Adrenal gland (tissue), 5 donors: ENCODE measurements at regions not wholly inside any gene's neighbourhood (a gene's known extent, or its start where the extent isn't known, plus 50 kb on each side); places are given as distances from the start of the nearest gene placed in this dataset.

Experiments
- POLR2A ChIP-seq, 2 donors: fragments of 450-650 bp; IDR thresholded peaks; one replicate each; pipeline ENCODE4 v1.6.1; 2017; ENCODE audit warnings: antibody characterized with exemption in 2 of 2, mild to moderate bottlenecking in 2 of 2, moderate library complexity in 1 of 2
- TF ChIP-seq, protein P1 (sequence below), 6 experiments: fragments of 450-650 bp in 4 of 6; fragments of 200-600 bp in 2 of 6; sonication (generic) in 1 of 6; IDR thresholded peaks; 1 replicate in 5 of 6; 2 replicates in 1 of 6; pipeline versions ENCODE4 v1.5.1 to v1.8.0; 2016 to 2021; ENCODE audit warnings: antibody characterized with exemption in 6 of 6, mild to moderate bottlenecking in 2 of 6, moderate library complexity in 1 of 6
- donor health status: DM: no; HTN: no; CAD: no.

DNA sequence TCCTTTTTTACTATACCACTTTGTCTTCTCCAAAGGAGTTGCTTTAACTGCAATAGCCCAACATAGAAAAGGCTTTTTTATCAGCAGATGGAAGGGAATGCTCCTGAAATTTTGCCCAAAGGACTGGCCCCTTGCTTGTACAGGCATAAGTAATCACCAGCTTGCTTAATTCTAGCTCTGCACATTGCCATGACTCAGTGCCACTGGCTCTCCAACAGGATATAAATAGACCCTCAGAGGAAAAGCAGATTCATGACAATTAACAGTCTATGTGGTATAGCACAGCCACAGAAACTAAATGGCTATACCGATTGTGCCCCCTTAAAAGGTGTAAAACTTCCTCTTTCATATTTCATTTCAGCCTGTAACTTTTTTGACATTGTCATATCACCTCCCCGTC, 227.0 kb downstream of the ZNF608 start:
- TF ChIP-seq, protein P1, sequence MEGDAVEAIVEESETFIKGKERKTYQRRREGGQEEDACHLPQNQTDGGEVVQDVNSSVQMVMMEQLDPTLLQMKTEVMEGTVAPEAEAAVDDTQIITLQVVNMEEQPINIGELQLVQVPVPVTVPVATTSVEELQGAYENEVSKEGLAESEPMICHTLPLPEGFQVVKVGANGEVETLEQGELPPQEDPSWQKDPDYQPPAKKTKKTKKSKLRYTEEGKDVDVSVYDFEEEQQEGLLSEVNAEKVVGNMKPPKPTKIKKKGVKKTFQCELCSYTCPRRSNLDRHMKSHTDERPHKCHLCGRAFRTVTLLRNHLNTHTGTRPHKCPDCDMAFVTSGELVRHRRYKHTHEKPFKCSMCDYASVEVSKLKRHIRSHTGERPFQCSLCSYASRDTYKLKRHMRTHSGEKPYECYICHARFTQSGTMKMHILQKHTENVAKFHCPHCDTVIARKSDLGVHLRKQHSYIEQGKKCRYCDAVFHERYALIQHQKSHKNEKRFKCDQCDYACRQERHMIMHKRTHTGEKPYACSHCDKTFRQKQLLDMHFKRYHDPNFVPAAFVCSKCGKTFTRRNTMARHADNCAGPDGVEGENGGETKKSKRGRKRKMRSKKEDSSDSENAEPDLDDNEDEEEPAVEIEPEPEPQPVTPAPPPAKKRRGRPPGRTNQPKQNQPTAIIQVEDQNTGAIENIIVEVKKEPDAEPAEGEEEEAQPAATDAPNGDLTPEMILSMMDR (IDR thresholded peaks at IDR 0.05), result no peak
- TF ChIP-seq POLR2A (IDR thresholded peaks at IDR 0.05), result no peak
